AG09319 (cell line): ENCODE measurements at regions not wholly inside any gene's neighbourhood (a gene's known extent, or its start where the extent isn't known, plus 50 kb on each side); places are given as distances from the start of the nearest gene placed in this dataset.

Experiments
- DNase-seq: peaks from one replicate; pipeline ENCODE4 v3.0.0-alpha.2; 2010; ENCODE audit warnings: low read depth; ENCODE audit errors: extremely low read depth
- TF ChIP-seq, protein P1 (sequence below): IDR thresholded peaks from 2 replicates; pipeline ENCODE4 v1.5.1; 2011; ENCODE audit warnings: low read depth, mild to moderate bottlenecking, inconsistent platforms, low read length, moderate library complexity

- TF ChIP-seq, protein P1, sequence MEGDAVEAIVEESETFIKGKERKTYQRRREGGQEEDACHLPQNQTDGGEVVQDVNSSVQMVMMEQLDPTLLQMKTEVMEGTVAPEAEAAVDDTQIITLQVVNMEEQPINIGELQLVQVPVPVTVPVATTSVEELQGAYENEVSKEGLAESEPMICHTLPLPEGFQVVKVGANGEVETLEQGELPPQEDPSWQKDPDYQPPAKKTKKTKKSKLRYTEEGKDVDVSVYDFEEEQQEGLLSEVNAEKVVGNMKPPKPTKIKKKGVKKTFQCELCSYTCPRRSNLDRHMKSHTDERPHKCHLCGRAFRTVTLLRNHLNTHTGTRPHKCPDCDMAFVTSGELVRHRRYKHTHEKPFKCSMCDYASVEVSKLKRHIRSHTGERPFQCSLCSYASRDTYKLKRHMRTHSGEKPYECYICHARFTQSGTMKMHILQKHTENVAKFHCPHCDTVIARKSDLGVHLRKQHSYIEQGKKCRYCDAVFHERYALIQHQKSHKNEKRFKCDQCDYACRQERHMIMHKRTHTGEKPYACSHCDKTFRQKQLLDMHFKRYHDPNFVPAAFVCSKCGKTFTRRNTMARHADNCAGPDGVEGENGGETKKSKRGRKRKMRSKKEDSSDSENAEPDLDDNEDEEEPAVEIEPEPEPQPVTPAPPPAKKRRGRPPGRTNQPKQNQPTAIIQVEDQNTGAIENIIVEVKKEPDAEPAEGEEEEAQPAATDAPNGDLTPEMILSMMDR = no peak
- no peak for DNase-seq
Observed at GRCh38 chr2:175815537-175815936, 186.5 kb downstream of the LNPK start.

- TF ChIP-seq, protein P1 = no peak
- DNase-seq = no peak
Observed at GRCh38 chr2:175811971-175812370, 190.1 kb downstream of the LNPK start.

DNA sequence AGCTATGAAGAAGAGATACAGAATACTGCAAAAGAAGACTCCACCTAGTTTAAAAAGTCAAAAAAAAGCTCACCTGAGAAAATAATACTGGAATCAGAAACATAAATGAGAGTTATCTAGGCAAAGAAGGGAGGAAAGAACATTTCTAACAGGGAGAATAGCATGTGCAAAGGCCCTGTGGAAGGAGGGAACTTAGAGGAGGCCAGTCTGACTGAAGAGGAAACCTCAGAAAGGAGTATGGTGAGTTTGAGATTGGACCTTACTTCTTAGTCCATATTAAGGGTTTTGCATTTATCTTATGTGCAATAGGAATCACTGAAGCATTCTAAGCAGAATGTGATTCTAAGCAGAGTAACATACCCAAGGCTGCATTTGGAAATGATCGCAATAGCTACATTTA lies 193.2 kb downstream of the LNPK start:
- no peak for DNase-seq

DNA sequence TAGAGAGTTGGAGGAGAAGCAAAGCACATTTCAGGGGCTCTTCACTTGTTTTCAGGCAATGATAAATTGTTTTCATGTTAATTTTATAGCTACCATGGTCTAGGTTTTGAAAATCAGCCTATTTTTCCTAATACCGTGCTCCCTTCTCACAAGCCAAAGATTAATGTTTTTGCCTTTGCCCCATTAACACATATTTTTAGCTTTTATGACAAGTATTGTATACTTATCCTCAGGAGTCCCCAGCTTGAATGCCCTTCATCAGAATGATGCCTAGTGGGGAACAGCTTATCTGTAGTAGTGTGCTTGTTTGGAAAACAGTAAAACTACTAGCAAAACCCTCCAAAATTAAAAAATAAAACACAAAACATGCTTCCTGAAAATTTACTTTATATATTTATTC lies 194.0 kb downstream of the LNPK start:
- no peak for DNase-seq
- TF ChIP-seq, protein P1 = no peak

More for the DNA sequence above, 193.2 kb downstream of the LNPK start:
- TF ChIP-seq, protein P1 = no peak

GRCh38 chr2:175807031-175807873 lies 194.8 kb downstream of the LNPK start:
- TF ChIP-seq, protein P1 = no peak
- DNase-seq = no peak

DNA sequence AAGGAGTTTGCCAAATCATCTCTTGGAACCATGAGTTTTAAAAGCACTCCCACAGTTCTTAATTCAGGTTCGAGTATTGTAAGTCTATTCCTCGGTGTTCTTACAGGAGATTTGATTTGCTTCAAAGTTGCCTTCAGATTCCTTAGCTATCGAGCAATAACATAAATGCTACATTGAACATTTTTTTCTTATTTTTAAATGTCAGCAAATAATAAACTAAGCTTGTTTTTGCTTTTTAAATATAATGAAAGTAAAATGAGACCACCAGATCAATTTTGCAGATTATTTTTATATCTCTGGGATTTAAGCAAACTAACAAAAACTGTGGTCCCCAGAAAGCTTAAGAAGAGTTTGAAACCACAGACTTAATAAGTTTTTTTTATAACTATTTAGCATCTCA lies 195.5 kb downstream of the LNPK start:
- DNase-seq = no peak
- TF ChIP-seq, protein P1 = no peak

- TF ChIP-seq, protein P1 = no peak
- no peak for DNase-seq
Observed at GRCh38 chr2:175806125-175806490, 196.0 kb downstream of the LNPK start.
